NT2/D1 (cell line): ENCODE measurements at regions not wholly inside any gene's neighbourhood (a gene's known extent, or its start where the extent isn't known, plus 50 kb on each side); places are given as distances from the start of the nearest gene placed in this dataset.

ENCODE experiments used
- SUZ12 ChIP-seq: IDR thresholded peaks from 2 replicates; pipeline ENCODE4 v1.6.1; 2011; ENCODE audit not compliant: insufficient read length, insufficient read depth; ENCODE audit errors: extremely low read depth
- YY1 ChIP-seq: IDR thresholded peaks from 2 replicates; pipeline ENCODE4 v1.6.1; 2011; ENCODE audit not compliant: insufficient read length, insufficient read depth
- ZNF274 ChIP-seq: IDR thresholded peaks from 2 replicates; pipeline ENCODE4 v1.6.1; 2011; ENCODE audit warnings: mild to moderate bottlenecking, low read depth, low read length

GRCh38 chr3:35114686-35115085 lies 524.6 kb upstream of the ARPP21 start:
- no peak for TF ChIP-seq ZNF274
- no peak for TF ChIP-seq SUZ12
- no peak for TF ChIP-seq YY1
